Liver (tissue), 3 donors: ENCODE measurements at regions not wholly inside any gene's neighbourhood (a gene's known extent, or its start where the extent isn't known, plus 50 kb on each side); places are given as distances from the start of the nearest gene placed in this dataset.

Experiments
- FOXA1 ChIP-seq: IDR thresholded peaks from 2 replicates; pipeline ENCODE4 v1.6.1; 2016; ENCODE audit warnings: antibody characterized with exemption
- HNF4A ChIP-seq, 2 donors: conservative IDR thresholded peaks; 2 replicates each; pipeline ENCODE4 v1.6.1; 2016; ENCODE audit warnings: antibody characterized with exemption in 2 of 2, mild to moderate bottlenecking in 2 of 2
- HNF4G ChIP-seq: IDR thresholded peaks from 2 replicates; pipeline ENCODE4 v1.6.1; 2016; ENCODE audit warnings: antibody characterized with exemption
- YY1 ChIP-seq: IDR thresholded peaks from 2 replicates; pipeline ENCODE4 v1.6.1; 2016; ENCODE audit warnings: antibody characterized with exemption, mild to moderate bottlenecking
- TF ChIP-seq, protein P1 (sequence below): fragments of 150-350 bp; IDR thresholded peaks from 2 replicates; pipeline ENCODE4 v1.5.1; 2017; ENCODE audit warnings: improper control_type of control experiment, low read depth, low read length; ENCODE audit not compliant: missing input control
- donor health status: healthy.
- donor health status: healthy.

- TF ChIP-seq, protein P1, sequence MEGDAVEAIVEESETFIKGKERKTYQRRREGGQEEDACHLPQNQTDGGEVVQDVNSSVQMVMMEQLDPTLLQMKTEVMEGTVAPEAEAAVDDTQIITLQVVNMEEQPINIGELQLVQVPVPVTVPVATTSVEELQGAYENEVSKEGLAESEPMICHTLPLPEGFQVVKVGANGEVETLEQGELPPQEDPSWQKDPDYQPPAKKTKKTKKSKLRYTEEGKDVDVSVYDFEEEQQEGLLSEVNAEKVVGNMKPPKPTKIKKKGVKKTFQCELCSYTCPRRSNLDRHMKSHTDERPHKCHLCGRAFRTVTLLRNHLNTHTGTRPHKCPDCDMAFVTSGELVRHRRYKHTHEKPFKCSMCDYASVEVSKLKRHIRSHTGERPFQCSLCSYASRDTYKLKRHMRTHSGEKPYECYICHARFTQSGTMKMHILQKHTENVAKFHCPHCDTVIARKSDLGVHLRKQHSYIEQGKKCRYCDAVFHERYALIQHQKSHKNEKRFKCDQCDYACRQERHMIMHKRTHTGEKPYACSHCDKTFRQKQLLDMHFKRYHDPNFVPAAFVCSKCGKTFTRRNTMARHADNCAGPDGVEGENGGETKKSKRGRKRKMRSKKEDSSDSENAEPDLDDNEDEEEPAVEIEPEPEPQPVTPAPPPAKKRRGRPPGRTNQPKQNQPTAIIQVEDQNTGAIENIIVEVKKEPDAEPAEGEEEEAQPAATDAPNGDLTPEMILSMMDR: no peak
- TF ChIP-seq FOXA1 (no peak), YY1 (no peak), HNF4G (no peak), HNF4A (conservative IDR thresholded peaks at IDR 0.05) (no peak)
These were observed 902.2 kb upstream of the PCDH7 start for GRCh38 chr4:29817961-29818360.
